HG02610 (cell line): ENCODE measurements at regions not wholly inside any gene's neighbourhood (a gene's known extent, or its start where the extent isn't known, plus 50 kb on each side); places are given as distances from the start of the nearest gene placed in this dataset.
"Not testable (repeated sequence)": the region's sequence is repeated elsewhere in the genome, so short reads cannot be mapped to it uniquely, and the experiment has no call there.

Experiments
- ATAC-seq: cut with Tn5 transposase; IDR thresholded peaks from one replicate; pipeline ENCODE4 v1.9.1; 2021; ENCODE audit warnings: mild to moderate bottlenecking, moderate library complexity; ENCODE audit not compliant: unreplicated experiment

DNA sequence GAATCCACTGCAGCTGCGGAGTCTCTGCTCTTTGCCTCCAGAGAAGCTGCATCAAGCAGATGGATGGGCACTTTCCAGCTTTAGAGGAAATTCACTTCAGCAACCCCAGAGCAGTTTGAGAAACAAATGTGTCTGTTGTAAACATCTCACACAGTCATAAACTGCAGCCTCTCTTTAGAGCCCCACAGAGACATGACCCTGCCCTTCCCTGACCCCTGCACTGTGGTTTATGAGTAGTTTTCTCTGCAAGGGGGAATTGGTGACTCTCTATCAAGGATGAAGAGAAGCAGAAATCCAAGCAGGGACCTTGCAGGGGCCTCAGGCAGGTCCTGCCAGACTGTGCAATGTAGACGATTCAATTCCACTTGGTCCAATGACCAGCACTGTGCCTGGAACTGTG lies 160.2 kb downstream of the SH2D4B start:
- no peak for ATAC-seq

DNA sequence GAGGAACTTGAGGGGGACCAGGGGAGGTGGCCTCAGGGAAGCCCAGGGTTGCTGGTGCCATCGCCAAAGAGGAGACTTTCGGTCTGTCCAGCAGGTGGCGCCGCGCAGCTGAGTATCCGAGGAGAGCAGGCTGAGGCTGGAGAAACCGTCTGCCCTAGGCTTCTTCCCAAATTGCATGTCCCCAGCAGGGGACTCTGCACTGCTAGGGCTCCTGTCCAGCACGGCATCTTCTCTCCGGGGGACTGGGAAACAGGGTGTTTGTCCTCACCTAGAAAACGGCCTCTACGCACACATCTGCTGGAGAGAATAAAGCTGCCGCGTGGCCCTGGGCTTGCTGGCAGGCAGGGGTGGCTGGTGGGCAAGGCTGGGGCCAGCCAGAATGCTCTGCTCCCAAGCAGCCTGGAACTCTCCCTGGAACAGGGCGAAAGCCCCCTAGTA lies 161.9 kb downstream of the SH2D4B start:
- peak; percentile 91 for ATAC-seq

DNA sequence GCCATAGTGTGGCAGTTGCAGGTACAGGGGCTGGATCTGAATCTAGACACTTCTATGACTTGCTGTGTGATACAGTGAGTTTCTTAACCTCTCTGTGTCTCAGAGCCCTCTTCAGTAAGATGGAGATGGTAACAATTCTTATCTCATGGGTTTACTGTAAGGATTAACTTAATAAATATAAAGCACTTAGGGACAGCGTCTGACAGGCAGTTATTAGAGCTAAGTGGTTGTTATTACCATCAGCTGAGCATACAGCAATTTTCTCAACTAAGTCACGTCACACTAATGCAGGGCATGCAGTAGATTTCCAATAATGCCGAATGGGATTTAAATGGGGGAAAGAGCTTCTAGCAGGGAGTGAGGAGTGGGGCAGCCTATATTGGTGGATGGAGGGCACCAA lies 162.6 kb downstream of the SH2D4B start:
- no peak for ATAC-seq

DNA sequence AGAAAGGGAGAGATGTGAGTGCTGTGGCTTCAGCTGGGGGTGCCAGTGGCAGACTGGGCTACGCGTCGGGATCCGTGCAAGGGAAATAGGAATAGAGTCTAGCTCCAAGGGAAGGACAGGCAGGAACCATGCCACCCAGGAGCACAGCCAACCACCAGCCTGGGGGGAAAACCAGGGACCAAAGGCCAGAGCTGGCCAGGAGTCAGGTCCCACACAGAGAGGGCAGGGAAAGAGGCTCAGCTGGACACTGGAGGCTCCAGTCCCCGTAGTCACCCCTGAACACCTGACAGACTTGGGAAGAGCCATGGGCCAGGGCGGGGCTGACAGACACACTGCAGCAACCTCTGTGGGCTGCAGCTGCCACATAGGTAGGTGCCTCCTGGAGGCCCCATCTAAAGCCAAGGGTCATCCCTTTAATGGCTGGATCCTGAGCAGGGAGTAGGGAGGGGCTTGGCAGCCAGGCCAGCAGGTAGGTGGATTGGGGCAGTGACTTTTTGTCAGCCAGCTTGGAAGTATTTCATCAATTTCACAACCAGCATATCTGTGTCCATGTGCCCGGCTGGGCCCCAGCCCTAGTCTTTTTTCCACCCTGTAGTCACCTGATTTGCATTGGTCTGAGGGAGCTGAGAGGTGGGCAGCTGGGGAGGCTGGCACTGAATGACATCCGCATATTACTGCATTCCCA lies 163.2 kb downstream of the SH2D4B start:
- ATAC-seq, result no peak

DNA sequence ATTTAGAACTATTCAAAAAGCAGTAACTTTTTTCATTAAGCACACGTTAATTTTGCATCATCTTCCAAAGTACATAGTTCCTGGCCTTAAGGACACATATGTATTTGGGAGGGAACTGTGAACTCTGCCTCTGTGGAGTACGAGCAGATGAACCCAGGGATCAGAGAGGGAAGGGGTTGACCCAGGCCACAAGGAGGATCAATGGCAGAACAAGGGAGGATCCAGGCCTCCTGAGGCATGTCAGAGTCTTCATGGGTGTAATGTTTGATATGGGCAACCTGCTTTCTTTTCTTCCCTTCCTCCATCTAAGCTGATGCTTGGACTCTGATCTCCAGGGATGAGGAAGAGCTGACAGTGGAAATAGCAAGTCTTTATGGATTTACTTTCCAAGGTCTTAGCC lies 164.0 kb downstream of the SH2D4B start:
- no peak for ATAC-seq

DNA sequence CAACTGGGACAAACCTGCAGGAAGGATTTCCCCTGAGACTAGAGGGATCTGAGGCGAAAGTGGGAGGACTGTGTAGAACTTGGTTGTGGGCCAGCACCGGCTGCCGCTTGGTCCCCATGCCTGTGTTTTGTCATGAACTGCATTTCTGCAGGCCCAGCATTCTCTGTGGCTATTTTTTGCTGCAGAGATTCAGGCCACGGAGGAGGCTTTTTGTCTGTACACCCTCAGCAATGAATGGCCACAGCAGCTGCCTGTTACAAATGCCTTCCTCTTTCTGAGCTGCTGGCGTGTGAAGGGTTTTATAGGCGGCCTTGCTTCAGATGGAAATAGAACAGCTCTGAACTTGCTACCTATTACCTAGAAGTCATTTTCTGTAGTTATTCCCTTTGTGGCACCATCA lies 164.4 kb downstream of the SH2D4B start:
- no peak for ATAC-seq

DNA sequence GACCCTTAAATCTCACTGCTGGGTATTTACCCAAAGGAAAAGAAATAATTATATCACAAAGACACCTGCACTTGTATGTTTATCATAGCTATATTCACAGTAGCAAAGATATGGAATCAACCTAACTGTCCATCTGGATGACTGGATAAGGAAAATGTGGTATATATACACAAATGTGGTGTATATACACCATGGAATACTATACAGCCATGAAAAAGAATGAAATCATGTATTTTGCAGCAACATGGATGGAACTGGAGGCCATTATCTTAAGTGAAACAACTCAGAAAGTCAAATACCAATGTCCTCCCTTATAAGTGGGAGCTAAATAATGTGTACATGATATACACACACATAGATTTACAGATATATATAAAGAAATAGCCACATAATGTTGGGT lies 168.2 kb downstream of the SH2D4B start:
- no peak for ATAC-seq

DNA sequence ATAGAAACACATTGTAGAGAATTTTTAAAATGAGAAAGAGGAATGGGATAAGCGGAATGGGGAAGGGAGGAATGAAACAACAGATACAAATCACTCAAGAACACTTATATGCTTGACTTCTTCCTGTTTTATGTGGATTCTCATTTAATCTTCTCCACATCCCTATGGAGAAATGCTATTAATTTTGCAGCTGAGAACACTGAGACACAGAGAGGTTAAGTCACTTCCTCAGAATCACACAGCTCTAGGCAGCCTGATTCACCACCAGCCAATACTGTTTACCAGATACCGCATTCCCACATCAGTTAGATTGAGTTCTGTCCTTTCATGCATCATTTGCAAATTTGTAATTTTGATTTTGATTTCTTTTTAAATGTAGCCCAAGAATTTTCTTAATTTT lies 170.5 kb downstream of the SH2D4B start:
- no peak for ATAC-seq

DNA sequence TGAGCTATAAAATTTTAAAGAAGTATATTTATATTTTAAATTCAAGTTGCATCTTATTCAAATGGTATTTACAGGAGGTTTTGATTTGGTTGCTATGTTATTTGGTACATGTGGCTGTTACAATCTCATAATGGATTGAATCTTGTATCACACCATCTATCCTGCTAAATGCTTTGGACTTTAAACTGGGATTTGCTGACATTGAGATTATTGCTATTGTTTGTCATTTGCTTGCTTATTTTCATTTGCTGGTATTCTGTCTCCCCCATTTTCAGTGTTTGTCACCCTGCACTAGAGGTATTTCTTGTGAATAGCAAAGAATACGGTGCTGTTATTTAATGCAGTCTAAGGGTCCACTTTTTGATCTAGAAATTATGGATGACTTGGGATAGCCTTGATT lies 171.1 kb downstream of the SH2D4B start:
- ATAC-seq, result no peak

DNA sequence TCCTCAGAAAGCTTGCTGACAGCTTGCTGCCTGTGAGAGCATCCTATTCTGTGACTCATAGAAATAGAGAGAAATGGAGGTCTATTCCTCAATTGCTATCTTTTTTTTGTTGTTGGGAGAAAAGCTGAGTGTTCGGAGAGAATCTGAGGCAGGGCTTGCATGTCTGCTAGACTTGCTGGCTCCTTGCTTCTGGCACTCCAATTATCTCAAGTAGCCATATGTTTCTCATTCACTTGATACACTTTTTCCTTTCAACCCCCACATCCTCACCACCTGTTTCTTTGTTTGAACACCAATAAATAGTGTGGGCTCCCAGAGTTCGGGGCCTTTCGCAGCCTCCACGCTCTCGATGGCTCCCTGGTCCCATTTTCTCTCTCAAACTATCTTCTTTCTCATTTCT lies 172.2 kb downstream of the SH2D4B start:
- no peak for ATAC-seq

DNA sequence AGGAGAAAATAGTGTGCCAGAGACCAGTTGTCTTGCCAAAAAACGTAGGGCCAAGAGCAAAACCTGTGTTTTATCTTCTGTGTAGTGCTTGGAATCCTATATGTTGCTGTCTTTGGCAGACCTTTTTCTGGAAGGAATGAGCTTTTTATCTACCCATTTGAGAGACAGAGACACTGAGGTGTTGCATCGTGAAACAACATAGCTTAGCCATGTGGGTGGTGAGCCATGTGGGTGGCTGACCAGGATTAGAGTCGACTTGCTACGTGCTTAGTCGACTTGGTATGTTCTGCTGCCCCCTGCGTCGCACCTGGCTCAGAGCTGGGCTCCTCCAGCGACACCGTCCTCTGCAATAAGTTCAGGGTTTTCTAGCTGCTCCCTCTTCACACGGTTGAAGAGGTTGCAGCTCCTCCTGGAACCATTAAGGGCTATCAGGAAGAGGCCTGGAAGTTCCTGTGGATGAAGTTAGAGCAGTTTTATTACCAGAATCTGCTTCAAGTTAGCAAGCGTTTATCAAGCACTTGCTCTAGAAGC lies 175.8 kb downstream of the SH2D4B start:
- ATAC-seq, result no peak

DNA sequence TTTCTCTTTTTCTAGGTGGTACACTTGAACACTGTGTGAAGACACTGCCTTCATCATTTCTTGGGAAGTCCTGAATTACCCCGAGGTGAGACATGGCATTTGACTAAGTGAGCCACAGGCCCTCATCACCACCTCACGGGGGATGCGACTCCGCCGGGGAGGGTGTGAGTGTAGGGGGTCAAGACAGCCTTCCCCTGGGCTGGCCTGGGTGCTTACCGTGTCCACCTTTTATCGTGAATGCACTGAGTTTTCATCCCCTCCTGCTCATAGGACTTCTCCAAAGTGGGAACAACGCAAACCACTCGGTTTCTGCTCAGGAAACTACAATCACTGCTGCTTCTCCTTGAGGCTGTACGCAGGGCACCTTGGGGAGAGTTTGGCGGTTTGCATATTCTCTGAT lies 176.9 kb downstream of the SH2D4B start:
- ATAC-seq, result no peak

DNA sequence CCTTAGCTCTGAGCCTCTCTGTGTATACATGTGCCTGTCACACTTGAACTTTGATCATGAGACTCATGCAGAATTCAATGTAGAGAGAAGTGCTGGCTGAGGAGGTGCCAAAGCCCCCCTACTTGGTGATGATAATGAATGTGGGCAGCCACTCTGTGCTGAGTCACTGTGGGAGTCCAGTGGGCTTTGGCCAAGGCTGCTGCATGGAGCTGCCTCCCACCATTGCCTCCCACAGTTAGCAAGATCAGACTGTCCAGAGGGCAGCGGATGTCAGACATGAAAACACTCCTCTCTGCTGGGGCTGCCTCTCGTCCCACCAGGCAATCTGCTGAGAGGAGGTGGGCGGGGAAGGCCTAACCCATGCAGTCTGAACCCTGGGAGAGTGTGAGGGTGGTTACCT lies 180.3 kb downstream of the SH2D4B start:
- no peak for ATAC-seq

DNA sequence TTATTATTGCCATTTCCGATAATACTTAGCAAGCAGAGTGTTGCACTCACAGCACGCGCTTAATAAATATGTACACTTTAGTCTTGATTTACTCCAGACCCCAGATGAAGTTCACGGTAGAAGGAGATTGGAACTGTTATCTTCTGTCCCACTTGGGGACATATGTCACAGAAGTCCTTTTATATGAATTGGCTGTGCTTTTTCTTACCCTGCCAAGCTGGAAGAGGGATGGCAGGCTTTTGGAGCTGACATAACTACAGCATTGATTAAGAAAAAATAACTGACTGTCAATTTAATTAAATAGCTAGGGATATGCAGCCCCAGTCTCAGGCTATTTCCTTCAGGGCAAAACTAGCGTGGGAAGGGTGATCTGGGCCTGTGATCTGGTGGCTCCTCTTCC lies 182.2 kb downstream of the SH2D4B start:
- no peak for ATAC-seq

DNA sequence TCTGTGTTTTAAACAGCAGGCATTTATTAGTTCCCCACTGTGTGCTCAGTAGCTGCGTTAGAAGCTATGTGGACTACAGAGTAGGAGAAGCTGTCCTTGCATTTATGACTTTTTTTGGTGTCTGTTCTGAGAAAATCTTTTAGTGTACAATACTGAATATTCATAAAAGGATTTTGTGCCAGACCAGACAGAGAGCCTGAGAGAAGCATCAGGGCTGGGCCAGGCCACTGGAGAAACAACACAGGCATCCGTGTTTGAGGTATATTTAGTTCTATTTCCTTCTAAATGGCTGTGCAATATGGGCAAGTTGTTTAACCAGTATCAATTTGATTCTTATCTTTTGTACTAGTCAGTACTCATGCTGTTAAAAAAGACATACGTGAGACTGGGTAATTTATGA lies 182.8 kb downstream of the SH2D4B start:
- ATAC-seq, result no peak

DNA sequence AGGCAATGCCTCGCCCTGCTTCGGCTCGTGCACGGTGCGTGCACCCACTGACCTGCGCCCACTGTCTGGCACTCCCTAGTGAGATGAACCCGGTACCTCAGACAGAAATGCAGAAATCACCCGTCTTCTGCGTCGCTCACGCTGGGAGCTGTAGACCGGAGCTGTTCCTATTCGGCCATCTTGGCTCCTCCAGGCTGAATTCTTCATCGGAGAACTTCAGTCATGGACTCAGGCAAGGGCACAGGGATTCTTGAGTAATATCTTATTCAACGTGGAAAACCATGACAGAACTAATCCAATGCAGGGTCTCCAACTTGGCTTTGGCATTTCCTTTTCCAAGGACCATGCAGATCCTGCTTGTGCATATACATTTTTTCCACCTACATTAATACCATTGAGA lies 190.7 kb downstream of the SH2D4B start:
- not testable (repeated sequence) for ATAC-seq

DNA sequence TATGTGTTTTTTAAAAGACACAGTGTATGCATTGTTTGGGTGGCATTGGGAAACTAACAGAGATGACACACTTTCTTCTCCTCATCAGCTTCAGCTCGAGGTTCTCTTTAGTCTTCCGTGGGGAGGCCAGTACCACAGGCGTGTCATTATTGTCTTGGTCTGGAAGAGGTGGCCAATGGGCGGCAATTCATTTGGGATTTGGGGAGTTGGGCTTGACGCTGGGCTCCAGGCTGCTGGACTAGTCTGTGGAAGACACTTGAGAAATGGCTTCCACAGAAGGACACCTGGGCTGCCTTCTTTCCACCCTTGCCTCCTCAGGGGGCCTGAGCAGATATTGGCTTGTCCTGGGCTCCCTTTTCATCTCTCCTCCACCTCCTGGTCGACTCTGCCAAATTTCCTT lies 192.2 kb downstream of the SH2D4B start:
- ATAC-seq, result no peak

DNA sequence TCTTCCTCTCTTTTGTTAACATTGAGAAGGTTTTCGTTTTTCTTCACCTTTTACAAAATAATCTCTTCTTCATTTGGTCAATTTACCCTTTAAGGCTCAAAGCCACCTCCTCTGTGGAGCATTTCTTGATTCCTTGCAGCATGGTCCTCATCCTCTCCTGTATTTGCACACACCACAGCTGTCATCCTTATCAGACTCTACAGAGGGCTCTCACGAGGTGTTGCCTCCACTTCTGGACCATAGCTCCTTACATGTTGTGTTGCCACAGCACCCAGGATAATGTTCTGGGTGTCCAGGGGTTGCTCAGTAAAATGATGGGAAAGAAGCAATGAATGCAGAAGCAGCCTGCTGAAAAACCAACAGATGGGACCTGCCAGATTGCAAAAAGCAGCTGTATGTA lies 192.8 kb downstream of the SH2D4B start:
- ATAC-seq, result no peak

DNA sequence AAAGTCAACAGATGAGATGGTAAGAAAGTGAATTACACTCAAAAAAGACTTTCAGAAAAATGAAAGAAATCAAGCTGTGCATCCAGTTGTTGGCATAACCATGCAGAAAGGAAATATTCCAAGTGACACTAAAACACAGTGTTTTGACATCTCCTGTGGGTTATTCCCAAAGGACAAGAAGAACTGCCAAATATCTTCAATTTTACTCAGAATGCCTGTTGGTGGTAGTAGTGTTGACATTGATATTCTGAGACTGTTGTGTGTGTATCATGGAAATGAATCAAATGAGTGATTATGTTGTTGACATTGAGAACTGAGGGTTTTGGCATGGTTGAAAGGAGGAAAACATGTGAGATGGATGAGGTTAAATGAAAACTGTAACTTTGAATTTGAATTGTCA lies 196.9 kb downstream of the SH2D4B start:
- no peak for ATAC-seq

DNA sequence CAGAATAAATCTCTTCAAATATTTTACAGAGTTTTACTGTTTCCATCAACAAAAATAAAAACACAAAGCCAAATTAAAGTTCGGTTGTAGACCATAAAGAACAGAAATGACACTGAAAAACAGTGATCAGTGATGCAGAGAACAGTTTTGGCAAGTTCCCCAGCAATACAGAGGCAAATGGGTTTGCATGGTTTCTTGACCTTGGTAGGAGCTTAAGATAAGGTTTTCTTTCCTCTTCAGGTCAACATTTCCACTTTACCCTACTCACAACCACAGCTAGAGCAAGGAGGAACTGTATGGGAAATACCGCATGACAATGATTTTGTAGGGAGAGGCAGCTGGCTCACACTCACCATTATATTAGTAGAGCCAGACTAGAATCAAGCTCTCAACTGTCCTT lies 199.5 kb downstream of the SH2D4B start:
- no peak for ATAC-seq

DNA sequence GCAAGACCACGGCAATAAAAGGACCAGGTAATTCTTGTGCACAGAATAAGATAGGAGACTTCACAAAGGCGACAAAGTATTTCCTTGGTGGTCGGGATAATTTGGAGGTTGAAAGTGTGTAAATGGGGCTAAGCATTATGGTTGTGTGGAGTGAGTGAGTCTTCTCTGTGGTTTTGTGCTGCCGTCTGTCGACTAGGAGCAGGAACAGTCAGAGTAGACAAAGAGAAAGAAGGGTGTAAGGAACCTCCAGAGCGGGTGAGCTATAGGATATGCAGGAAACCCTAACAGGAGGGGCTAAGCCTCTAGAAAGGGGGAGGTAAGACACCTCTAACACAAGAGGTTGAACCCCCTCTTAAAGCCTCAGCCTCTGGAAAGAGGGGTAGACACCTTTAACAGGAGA lies 201.6 kb downstream of the SH2D4B start:
- ATAC-seq, result no peak

DNA sequence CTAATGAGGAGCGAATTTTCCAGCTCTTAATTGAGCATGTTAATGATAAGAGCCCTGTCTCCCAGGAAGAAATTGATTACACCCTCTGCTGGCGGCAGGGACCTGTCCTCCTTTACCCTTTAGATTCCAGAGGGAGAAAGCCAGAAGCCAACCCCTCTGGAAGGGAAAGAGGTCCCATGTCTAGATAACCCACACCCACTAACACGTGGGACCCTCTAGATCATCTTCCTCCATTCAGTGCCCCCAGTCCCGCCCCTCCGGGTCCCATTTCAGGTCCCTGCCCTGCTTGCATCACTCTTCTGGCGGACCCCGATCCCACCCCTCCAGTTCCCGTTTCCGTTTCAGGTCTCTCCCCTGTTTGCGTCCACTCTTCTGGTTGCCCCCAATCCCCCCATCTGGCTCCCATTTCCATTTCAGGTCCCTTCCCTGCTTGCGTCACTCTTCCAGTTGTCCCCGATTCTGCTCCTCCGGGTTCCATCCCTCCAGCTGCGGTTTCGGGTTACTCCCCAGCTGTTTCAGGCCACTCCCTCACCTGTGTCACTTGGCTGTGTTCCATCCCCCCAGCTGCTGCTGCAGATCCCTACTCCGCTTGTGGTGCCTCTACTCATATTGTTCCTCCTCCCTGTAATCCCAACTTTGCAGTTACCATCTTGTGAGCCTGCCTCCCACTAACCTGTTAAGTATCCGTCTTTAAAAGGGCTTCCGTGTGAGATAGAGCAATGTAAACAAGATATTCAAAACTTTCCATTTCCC lies 202.4 kb downstream of the SH2D4B start:
- no peak for ATAC-seq
